IMR-90 (cell line): ENCODE measurements at regions not wholly inside any gene's neighbourhood (a gene's known extent, or its start where the extent isn't known, plus 50 kb on each side); places are given as distances from the start of the nearest gene placed in this dataset.

Source experiments
- ATAC-seq: fragments of 200-7000 bp; cut with Tn5 transposase; 2 replicates; pipeline ENCODE4 v1.9.1; 2020; ENCODE audit warnings: low read depth, mild to moderate bottlenecking, moderate library complexity
- BruUV-seq: library from RNA; stranded (reverse); fragments of 400-500 nt; replicated peaks from 2 replicates; lab custom pipeline; 2021; lab: Mats Ljungman, UMichigan
- CTCF ChIA-PET: fragments of 300-600 bp; formaldehyde crosslinking; extraction: SDS; loops from one replicate; lab custom pipeline; 2021; ENCODE audit warnings: antibody characterized with exemption; lab: Yijun Ruan, JAX
- POLR2A ChIA-PET: fragments of 300-600 bp; sonication (Branson Sonifier 250); formaldehyde crosslinking; loops from one replicate; lab custom pipeline; 2022; ENCODE audit warnings: antibody characterized with exemption; ENCODE audit not compliant: unreplicated experiment; lab: Charles Lee
- DNase-seq: peaks from one replicate; pipeline ENCODE4 v3.0.0; 2013
- H2AFZ ChIP-seq: replicated peaks from 2 replicates; pipeline ENCODE3; 2013; ENCODE audit warnings: low read length, mild to moderate bottlenecking; ENCODE audit not compliant: poor library complexity
- H2AK5ac ChIP-seq: 2 replicates; pipeline ENCODE4 v1.6.1; 2013; ENCODE audit warnings: low read depth, low read length, inconsistent platforms
- H2AK9ac ChIP-seq: replicated peaks from 2 replicates; pipeline ENCODE3; 2013; ENCODE audit warnings: mild to moderate bottlenecking, low read depth, low read length, moderate library complexity; ENCODE audit not compliant: poor library complexity
- H2BK120ac ChIP-seq: 2 replicates; pipeline ENCODE4 v1.6.1; 2013; ENCODE audit warnings: low read depth, low read length, inconsistent platforms
- H2BK15ac ChIP-seq: 3 replicates; pipeline ENCODE4 v1.6.1; 2013; ENCODE audit warnings: low read depth, low read length, inconsistent platforms
- H2BK20ac ChIP-seq: 2 replicates; pipeline ENCODE4 v1.6.1; 2013; ENCODE audit warnings: low read depth, mild to moderate bottlenecking, inconsistent platforms, low read length, moderate library complexity
- H2BK5ac ChIP-seq: 2 replicates; pipeline ENCODE4 v1.6.1; 2013; ENCODE audit warnings: mild to moderate bottlenecking, low read depth, low read length, inconsistent platforms; ENCODE audit not compliant: poor library complexity, severe bottlenecking
- H3K14ac ChIP-seq: replicated peaks from 2 replicates; pipeline ENCODE4 v1.6.1; 2013; ENCODE audit warnings: low read depth, low read length, inconsistent platforms
- H3K18ac ChIP-seq: 2 replicates; pipeline ENCODE4 v1.6.1; 2013; ENCODE audit warnings: low read depth, low read length, control low read depth
- H3K23ac ChIP-seq: 2 replicates; pipeline ENCODE4 v1.6.1; 2013; ENCODE audit warnings: low read depth, low read length, inconsistent platforms
- H3K27ac ChIP-seq: 2 replicates; pipeline ENCODE4 v1.5.1; 2013; ENCODE audit warnings: mild to moderate bottlenecking, control low read depth, low read length; ENCODE audit not compliant: insufficient read depth
- H3K27me3 ChIP-seq: 2 replicates; pipeline ENCODE4 v1.6.1; 2013; ENCODE audit warnings: low read length; ENCODE audit not compliant: control insufficient read depth, insufficient read depth
- H3K36me3 ChIP-seq: 2 replicates; pipeline ENCODE4 v1.6.1; 2013; ENCODE audit warnings: low read length, mixed read lengths; ENCODE audit not compliant: control insufficient read depth, insufficient read depth
- H3K4ac ChIP-seq: 2 replicates; pipeline ENCODE4 v1.6.1; 2013; ENCODE audit warnings: low read depth, low read length, inconsistent platforms
- H3K4me1 ChIP-seq: 2 replicates; pipeline ENCODE4 v1.6.1; 2013; ENCODE audit warnings: low read length, mixed read lengths; ENCODE audit not compliant: control insufficient read depth, insufficient read depth
- H3K4me2 ChIP-seq: 2 replicates; pipeline ENCODE4 v1.6.1; 2013; ENCODE audit warnings: low read depth, mild to moderate bottlenecking, control low read depth, low read length, moderate library complexity
- H3K4me3 ChIP-seq: 2 replicates; pipeline ENCODE4 v1.5.1; 2013; ENCODE audit warnings: low read depth, mild to moderate bottlenecking, control low read depth, low read length, moderate library complexity; ENCODE audit not compliant: insufficient read depth
- H3K56ac ChIP-seq: 2 replicates; pipeline ENCODE4 v1.6.1; 2013; ENCODE audit warnings: low read length, inconsistent platforms; ENCODE audit not compliant: insufficient read depth; ENCODE audit errors: extremely low read depth
- H3K79me1 ChIP-seq, 2 experiments: 2 replicates each; pipeline ENCODE4 v1.6.1; 2013; ENCODE audit warnings: low read length in 2 of 2, inconsistent platforms in 1 of 2, low read depth in 1 of 2
- H3K9ac ChIP-seq: 2 replicates; pipeline ENCODE4 v1.6.1; 2013; ENCODE audit warnings: low read depth, low read length, control low read depth
- H3K9me1 ChIP-seq: 2 replicates; pipeline ENCODE4 v1.6.1; 2013; ENCODE audit warnings: low read length, inconsistent platforms; ENCODE audit not compliant: insufficient read depth
- H3K9me3 ChIP-seq: 2 replicates; pipeline ENCODE4 v1.6.1; 2013; ENCODE audit warnings: low read length; ENCODE audit not compliant: control insufficient read depth, insufficient read depth
- H4K20me1 ChIP-seq: 2 replicates; pipeline ENCODE4 v1.6.1; 2013; ENCODE audit warnings: low read length, inconsistent platforms; ENCODE audit not compliant: insufficient read depth
- H4K5ac ChIP-seq: 2 replicates; pipeline ENCODE4 v1.6.1; 2013; ENCODE audit warnings: mild to moderate bottlenecking, low read depth, low read length, control low read depth
- H4K8ac ChIP-seq, 2 experiments: 2 replicates each; pipeline ENCODE4 v1.6.1; 2013; ENCODE audit warnings: low read depth in 2 of 2, low read length in 2 of 2, control low read depth in 1 of 2, inconsistent platforms in 1 of 2
- H4K91ac ChIP-seq: 2 replicates; pipeline ENCODE4 v1.6.1; 2013; ENCODE audit warnings: low read depth, low read length, inconsistent platforms; ENCODE audit not compliant: insufficient read depth
- BHLHE40 ChIP-seq: fragments of 150-350 bp; IDR thresholded peaks from 2 replicates; pipeline ENCODE4 v1.6.1; 2016; ENCODE audit warnings: mild to moderate bottlenecking, low read depth, low read length
- CEBPB ChIP-seq: IDR thresholded peaks from 2 replicates; pipeline ENCODE4 v1.6.1; 2012; ENCODE audit warnings: low read depth, low read length, improper control_type of control experiment
- CHD1 ChIP-seq: IDR thresholded peaks from 2 replicates; pipeline ENCODE4 v1.6.1; 2012; ENCODE audit warnings: low read depth, low read length, improper control_type of control experiment
- CTCF ChIP-seq: conservative IDR thresholded peaks from 2 replicates; pipeline ENCODE4 v1.5.1; 2012; ENCODE audit warnings: mild to moderate bottlenecking, low read depth, low read length, improper control_type of control experiment
- ELK1 ChIP-seq: fragments of 150-350 bp; IDR thresholded peaks from 2 replicates; pipeline ENCODE4 v1.6.1; 2016; ENCODE audit warnings: low read depth, mild to moderate bottlenecking, low read length, moderate library complexity, borderline replicate concordance
- FOS ChIP-seq: fragments of 150-350 bp; IDR thresholded peaks from 2 replicates; pipeline ENCODE4 v1.6.1; 2016; ENCODE audit warnings: low read depth, low read length
- MAFK ChIP-seq: IDR thresholded peaks from 2 replicates; pipeline ENCODE4 v1.6.1; 2012; ENCODE audit warnings: low read depth, low read length, improper control_type of control experiment
- MXI1 ChIP-seq: IDR thresholded peaks from 2 replicates; pipeline ENCODE4 v1.6.1; 2012; ENCODE audit warnings: low read depth, mild to moderate bottlenecking, low read length, moderate library complexity, borderline replicate concordance
- NFE2L2 ChIP-seq: fragments of 150-350 bp; IDR thresholded peaks from 2 replicates; pipeline ENCODE4 v1.6.1; 2016; ENCODE audit warnings: low read depth, mild to moderate bottlenecking, low read length
- POLR2A ChIP-seq: IDR thresholded peaks from 2 replicates; pipeline ENCODE4 v1.6.1; 2012; ENCODE audit warnings: mild to moderate bottlenecking, low read depth, low read length
- RAD21 ChIP-seq: IDR thresholded peaks from 2 replicates; pipeline ENCODE4 v1.6.1; 2012; ENCODE audit warnings: low read length, improper control_type of control experiment
- RCOR1 ChIP-seq: IDR thresholded peaks from 2 replicates; pipeline ENCODE4 v1.6.1; 2012; ENCODE audit warnings: mild to moderate bottlenecking, low read length, improper control_type of control experiment; ENCODE audit not compliant: insufficient replicate concordance
- RFX5 ChIP-seq: IDR thresholded peaks from 2 replicates; pipeline ENCODE4 v1.8.0; 2012; ENCODE audit warnings: low read depth, mild to moderate bottlenecking, low read length, moderate library complexity
- SMC3 ChIP-seq: fragments of 150-350 bp; IDR thresholded peaks from 2 replicates; pipeline ENCODE4 v1.6.1; 2016; ENCODE audit warnings: low read depth, mild to moderate bottlenecking, antibody characterized with exemption, low read length, moderate library complexity
- USF2 ChIP-seq: fragments of 150-350 bp; IDR thresholded peaks from 2 replicates; pipeline ENCODE4 v1.6.1; 2017; ENCODE audit warnings: mild to moderate bottlenecking, antibody characterized with exemption, low read length, low read depth
- WGBS, 2 experiments: methylation state at CpG; one replicate each; pipeline versions ENCODE4 v1.1.5 to v1.1.7; 2013; ENCODE audit warnings: missing lambda C conversion rate in 2 of 2; ENCODE audit not compliant: insufficient read length in 1 of 2; ENCODE audit errors: extremely low coverage in 2 of 2; 5-methylcytosine and 5-hydroxymethylcytosine counted together
- dilution Hi-C: fragments of 300-500 bp; cut with HindIII; formaldehyde crosslinking; loops from one replicate; pipeline ENCODE4 v1.14.3; 2018; ENCODE audit warnings: low sequenced_read_pairs; ENCODE audit not compliant: unreplicated experiment
- in situ Hi-C: fragments of 300-500 bp; cut with MboI; formaldehyde crosslinking; loops from 3 replicates; pipeline ENCODE4 v1.14.3; 2019; ENCODE audit warnings: low sequenced_read_pairs, inconsistent platforms, mixed read lengths
- intact Hi-C: fragments of 100-400 bp; cut with micrococcal nuclease; formaldehyde crosslinking; loops from 2 replicates; pipeline ENCODE4 v1.10.0; 2022

- Histone ChIP-seq H3K27ac (no peak overlapping the region), H2BK120ac (no peak overlapping the region), H3K9ac (no peak overlapping the region), H3K9me3 (no peaks in the 10 kb centered on the region), H3K27me3 (no peaks in the 10 kb centered on the region), H2AK9ac (no peak overlapping the region), H3K9me1 (peaks cover 9% of the 10 kb centered on the region), H3K4ac (no peak overlapping the region), H3K36me3 (no peaks in the 10 kb centered on the region), H4K91ac (no peak overlapping the region), H3K23ac (no peak overlapping the region), H2BK5ac (no peak overlapping the region), H3K79me1 (peaks cover 34 to 52% of the 10 kb centered on the region in 2 experiments), H3K18ac (no peak overlapping the region), H2BK20ac (no peak overlapping the region), H4K20me1 (peaks cover 14% of the 10 kb centered on the region; the same call in 1 of the 2 replicates), H2AK5ac (no peak overlapping the region), H3K14ac (no peak overlapping the region), H3K56ac (no peak overlapping the region), H3K4me1 (peaks cover 3% of the 10 kb centered on the region; the same call in 1 of the 2 replicates), H3K4me2 (no peak overlapping the region), H2BK15ac (no peak overlapping the region), H4K8ac (no peak overlapping the region), H2AFZ (no peak overlapping the region), H4K5ac (no peak overlapping the region), H3K4me3 (no peak overlapping the region)
- ATAC-seq, result no peak
- intact Hi-C loops (no loop called here), in situ Hi-C loops (no loop called here), dilution Hi-C loops (no loop called here)
- CTCF ChIA-PET, result no interaction called here
- POLR2A ChIA-PET, result no interaction called here
- no CpG with 5 or more reads among the region's 1 CpG for WGBS, 2 experiments
- TF ChIP-seq MAFK (no peak), RFX5 (no peak), CTCF (no peak), NFE2L2 (no peak), USF2 (no peak), ELK1 (no peak), SMC3 (no peak), RCOR1 (no peak), MXI1 (no peak), FOS (no peak), POLR2A (no peak), BHLHE40 (no peak), CEBPB (no peak), RAD21 (no peak), CHD1 (no peak)
- DNase-seq, result peak; percentile 30
- no TSS peak for BruUV-seq
Observed at GRCh38 chr6:144365271-144365670, 80.1 kb downstream of the UTRN start.
